SK-N-SH treated with all-trans-retinoic acid at 6 μM for 48 hours (cell line): ENCODE measurements at regions not wholly inside any gene's neighbourhood (a gene's known extent, or its start where the extent isn't known, plus 50 kb on each side); places are given as distances from the start of the nearest gene placed in this dataset.

Source experiments
- ATAC-seq: fragments of 200-7000 bp; cut with Tn5 transposase; 3 replicates; pipeline ENCODE4 v1.9.1; 2020; ENCODE audit warnings: mild to moderate bottlenecking, moderate library complexity
- ARNTL ChIP-seq: fragments of 450-650 bp; formaldehyde crosslinking; IDR thresholded peaks from 2 replicates; pipeline ENCODE4 v1.5.0; 2020; ENCODE audit warnings: low read depth, mild to moderate bottlenecking, moderate library complexity, borderline replicate concordance
- BACH2 ChIP-seq: fragments of 250-450 bp; sonication (Bioruptor Pico); IDR thresholded peaks from 2 replicates; pipeline ENCODE4 v1.9.0; 2021; ENCODE audit warnings: mild to moderate bottlenecking, borderline replicate concordance
- CSDC2 ChIP-seq: fragments of 250-450 bp; sonication (Bioruptor Pico); IDR thresholded peaks from 2 replicates; pipeline ENCODE4 v1.5.0; 2020; ENCODE audit warnings: mild to moderate bottlenecking, moderate library complexity
- CSRNP3 ChIP-seq: fragments of 250-450 bp; sonication (Bioruptor Pico); IDR thresholded peaks from 2 replicates; pipeline ENCODE4 v1.5.1; 2021; ENCODE audit warnings: mild to moderate bottlenecking, moderate library complexity
- GLIS3 ChIP-seq: fragments of 250-450 bp; sonication (Bioruptor Pico); IDR thresholded peaks from 2 replicates; pipeline ENCODE4 v1.5.0; 2020; ENCODE audit warnings: mild to moderate bottlenecking, moderate library complexity
- ISL1 ChIP-seq: fragments of 250-450 bp; sonication (Bioruptor Pico); IDR thresholded peaks from 2 replicates; pipeline ENCODE4 v2.1.2; 2022; ENCODE audit warnings: mild to moderate bottlenecking, moderate library complexity
- PATZ1 ChIP-seq: fragments of 250-450 bp; sonication (Bioruptor Pico); IDR thresholded peaks from 2 replicates; pipeline ENCODE4 v1.8.0; 2020; ENCODE audit warnings: mild to moderate bottlenecking, moderate library complexity, borderline replicate concordance
- PPARA ChIP-seq: fragments of 250-450 bp; sonication (Bioruptor Pico); IDR thresholded peaks from 2 replicates; pipeline ENCODE4 v1.5.0; 2020; ENCODE audit warnings: mild to moderate bottlenecking, borderline replicate concordance
- RARB ChIP-seq: fragments of 250-450 bp; sonication (Bioruptor Pico); IDR thresholded peaks from 2 replicates; pipeline ENCODE4 v1.8.0; 2021; ENCODE audit warnings: mild to moderate bottlenecking, moderate library complexity
- SNAI2 ChIP-seq: fragments of 250-450 bp; sonication (Bioruptor Pico); IDR thresholded peaks from 2 replicates; pipeline ENCODE4 v1.5.0; 2020; ENCODE audit warnings: mild to moderate bottlenecking, moderate library complexity
- TCF4 ChIP-seq: fragments of 250-450 bp; sonication (Bioruptor Pico); IDR thresholded peaks from 2 replicates; pipeline ENCODE4 v1.8.0; 2021; ENCODE audit warnings: mild to moderate bottlenecking, moderate library complexity, borderline replicate concordance
- TOX ChIP-seq: fragments of 250-450 bp; sonication (Bioruptor Pico); IDR thresholded peaks from 2 replicates; pipeline ENCODE4 v1.8.0; 2021; ENCODE audit warnings: mild to moderate bottlenecking, moderate library complexity, borderline replicate concordance
- ZFP3 ChIP-seq: fragments of 250-450 bp; sonication (Bioruptor Pico); IDR thresholded peaks from 2 replicates; pipeline ENCODE4 v1.5.0; 2020; ENCODE audit warnings: mild to moderate bottlenecking, moderate library complexity
- ZFP30 ChIP-seq: fragments of 450-650 bp; formaldehyde crosslinking; IDR thresholded peaks from 2 replicates; pipeline ENCODE4 v1.5.0; 2022; ENCODE audit warnings: mild to moderate bottlenecking, moderate library complexity
- ZNF565 ChIP-seq: fragments of 450-650 bp; formaldehyde crosslinking; conservative IDR thresholded peaks from 2 replicates; pipeline ENCODE4 v1.5.0; 2020; ENCODE audit warnings: low read depth, mild to moderate bottlenecking, moderate library complexity
- ZNF70 ChIP-seq: fragments of 450-650 bp; formaldehyde crosslinking; IDR thresholded peaks from 2 replicates; pipeline ENCODE4 v1.5.0; 2020; ENCODE audit warnings: mild to moderate bottlenecking, moderate library complexity
- ZNF8 ChIP-seq: fragments of 450-650 bp; formaldehyde crosslinking; IDR thresholded peaks from 2 replicates; pipeline ENCODE4 v1.5.0; 2020; ENCODE audit warnings: mild to moderate bottlenecking, moderate library complexity
- TF ChIP-seq, protein P1 (sequence below): fragments of 250-450 bp; sonication (Bioruptor Pico); IDR thresholded peaks from 2 replicates; pipeline ENCODE4 v1.5.1; 2020; ENCODE audit warnings: low read depth, mild to moderate bottlenecking, moderate library complexity
- TF ChIP-seq, protein P2 (sequence below): fragments of 250-450 bp; sonication (Bioruptor Pico); IDR thresholded peaks from 2 replicates; pipeline ENCODE4 v1.5.0; 2020; ENCODE audit warnings: mild to moderate bottlenecking, moderate library complexity

GRCh38 chr3:153944084-153944483, 177.1 kb upstream of the ARHGEF26 start (continued):
- TF ChIP-seq, protein P1, sequence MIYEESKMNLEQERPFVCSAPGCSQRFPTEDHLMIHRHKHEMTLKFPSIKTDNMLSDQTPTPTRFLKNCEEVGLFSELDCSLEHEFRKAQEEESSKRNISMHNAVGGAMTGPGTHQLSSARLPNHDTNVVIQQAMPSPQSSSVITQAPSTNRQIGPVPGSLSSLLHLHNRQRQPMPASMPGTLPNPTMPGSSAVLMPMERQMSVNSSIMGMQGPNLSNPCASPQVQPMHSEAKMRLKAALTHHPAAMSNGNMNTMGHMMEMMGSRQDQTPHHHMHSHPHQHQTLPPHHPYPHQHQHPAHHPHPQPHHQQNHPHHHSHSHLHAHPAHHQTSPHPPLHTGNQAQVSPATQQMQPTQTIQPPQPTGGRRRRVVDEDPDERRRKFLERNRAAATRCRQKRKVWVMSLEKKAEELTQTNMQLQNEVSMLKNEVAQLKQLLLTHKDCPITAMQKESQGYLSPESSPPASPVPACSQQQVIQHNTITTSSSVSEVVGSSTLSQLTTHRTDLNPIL (CRISPR knock-in tag), result no peak

DNA sequence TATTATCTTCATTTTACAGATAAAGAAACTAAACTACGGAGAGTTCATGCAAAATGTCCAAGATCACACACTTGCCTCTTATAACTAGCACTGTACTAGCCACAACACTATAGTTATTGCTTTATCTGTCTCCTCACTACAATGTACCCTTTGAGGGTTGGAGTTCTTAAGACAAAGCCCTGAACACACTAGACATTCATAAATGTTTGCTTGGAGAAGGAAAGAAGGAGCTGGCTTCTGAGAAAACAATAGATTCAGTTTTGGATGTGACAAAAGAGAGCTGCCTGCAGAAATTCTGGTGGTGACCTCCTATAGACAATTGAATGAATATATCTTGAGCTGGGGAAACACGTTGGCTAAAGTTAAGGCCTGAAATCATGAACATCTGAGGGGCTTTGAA, 169.9 kb upstream of the ARHGEF26 start:
- ATAC-seq, result no peak

DNA sequence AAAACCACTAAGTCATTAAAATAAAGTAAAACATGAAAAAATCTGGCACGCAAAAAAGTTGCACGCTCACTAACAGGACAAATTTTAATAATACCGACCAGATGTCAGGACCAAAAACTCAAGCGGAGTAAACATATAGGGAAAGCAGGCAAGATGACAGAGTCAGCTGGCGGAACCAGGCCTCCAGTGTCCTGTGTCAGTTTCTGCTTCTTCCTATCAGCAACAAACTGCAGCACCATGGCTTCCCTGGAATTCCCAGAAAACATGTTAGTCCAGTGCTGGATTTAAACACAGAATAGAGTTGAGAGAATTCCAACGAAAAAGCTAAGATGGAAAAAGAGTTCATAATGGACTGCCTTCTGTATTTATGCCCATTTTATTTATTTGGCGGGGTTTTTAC, 169.1 kb upstream of the ARHGEF26 start:
- ATAC-seq, result no peak
- no peak for TF ChIP-seq BACH2 (CRISPR knock-in tag)
- TF ChIP-seq, protein P2, sequence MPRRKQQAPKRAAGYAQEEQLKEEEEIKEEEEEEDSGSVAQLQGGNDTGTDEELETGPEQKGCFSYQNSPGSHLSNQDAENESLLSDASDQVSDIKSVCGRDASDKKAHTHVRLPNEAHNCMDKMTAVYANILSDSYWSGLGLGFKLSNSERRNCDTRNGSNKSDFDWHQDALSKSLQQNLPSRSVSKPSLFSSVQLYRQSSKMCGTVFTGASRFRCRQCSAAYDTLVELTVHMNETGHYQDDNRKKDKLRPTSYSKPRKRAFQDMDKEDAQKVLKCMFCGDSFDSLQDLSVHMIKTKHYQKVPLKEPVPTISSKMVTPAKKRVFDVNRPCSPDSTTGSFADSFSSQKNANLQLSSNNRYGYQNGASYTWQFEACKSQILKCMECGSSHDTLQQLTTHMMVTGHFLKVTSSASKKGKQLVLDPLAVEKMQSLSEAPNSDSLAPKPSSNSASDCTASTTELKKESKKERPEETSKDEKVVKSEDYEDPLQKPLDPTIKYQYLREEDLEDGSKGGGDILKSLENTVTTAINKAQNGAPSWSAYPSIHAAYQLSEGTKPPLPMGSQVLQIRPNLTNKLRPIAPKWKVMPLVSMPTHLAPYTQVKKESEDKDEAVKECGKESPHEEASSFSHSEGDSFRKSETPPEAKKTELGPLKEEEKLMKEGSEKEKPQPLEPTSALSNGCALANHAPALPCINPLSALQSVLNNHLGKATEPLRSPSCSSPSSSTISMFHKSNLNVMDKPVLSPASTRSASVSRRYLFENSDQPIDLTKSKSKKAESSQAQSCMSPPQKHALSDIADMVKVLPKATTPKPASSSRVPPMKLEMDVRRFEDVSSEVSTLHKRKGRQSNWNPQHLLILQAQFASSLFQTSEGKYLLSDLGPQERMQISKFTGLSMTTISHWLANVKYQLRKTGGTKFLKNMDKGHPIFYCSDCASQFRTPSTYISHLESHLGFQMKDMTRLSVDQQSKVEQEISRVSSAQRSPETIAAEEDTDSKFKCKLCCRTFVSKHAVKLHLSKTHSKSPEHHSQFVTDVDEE (CRISPR knock-in tag), result no peak
- TF ChIP-seq ZFP3 (CRISPR knock-in tag), result no peak
- TF ChIP-seq PPARA, result no peak

More for the DNA sequence above, 169.9 kb upstream of the ARHGEF26 start:
- TF ChIP-seq SNAI2, result no peak
- no peak for TF ChIP-seq ZNF565 (CRISPR knock-in tag)
- no peak for TF ChIP-seq BACH2 (CRISPR knock-in tag)
- no peak for TF ChIP-seq ZNF70 (CRISPR knock-in tag)
- TF ChIP-seq ISL1 (CRISPR knock-in tag), result no peak
- TF ChIP-seq CSDC2 (CRISPR knock-in tag), result no peak
- TF ChIP-seq RARB, result no peak
- TF ChIP-seq TCF4, result no peak
- no peak for TF ChIP-seq PPARA
- no peak for TF ChIP-seq ZNF8 (CRISPR knock-in tag)
- TF ChIP-seq ARNTL, result no peak
- TF ChIP-seq PATZ1 (CRISPR knock-in tag), result no peak
- no peak for TF ChIP-seq CSRNP3 (CRISPR knock-in tag)
- no peak for TF ChIP-seq ZFP3 (CRISPR knock-in tag)

DNA sequence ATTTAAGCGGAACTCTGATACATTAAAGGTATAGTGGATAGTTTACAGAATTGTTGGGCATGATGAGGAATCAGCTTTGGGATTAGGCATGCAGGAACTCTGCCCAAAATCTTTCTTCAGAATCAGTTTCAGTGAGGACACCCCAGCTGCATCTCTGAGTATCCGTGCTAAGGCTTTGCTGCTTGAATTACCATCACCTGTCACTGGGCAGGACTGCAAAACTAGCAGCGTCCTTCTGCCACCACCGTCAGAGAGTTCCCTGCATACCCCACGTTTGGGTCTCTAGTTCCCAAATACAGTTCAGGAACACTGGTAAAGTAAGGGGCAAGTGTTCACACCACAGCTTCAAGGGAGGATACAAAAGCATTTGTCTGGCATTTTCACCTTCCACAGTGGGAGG, 164.6 kb upstream of the ARHGEF26 start:
- TF ChIP-seq GLIS3 (CRISPR knock-in tag) (no peak), PATZ1 (CRISPR knock-in tag) (no peak), CSRNP3 (CRISPR knock-in tag) (no peak), ZFP30 (CRISPR knock-in tag) (no peak), TOX (no peak), BACH2 (CRISPR knock-in tag) (no peak)
- ATAC-seq, result no peak
